HepG2 (cell line): ENCODE measurements at regions not wholly inside any gene's neighbourhood (a gene's known extent, or its start where the extent isn't known, plus 50 kb on each side); places are given as distances from the start of the nearest gene placed in this dataset.

ENCODE experiments used
- ATAC-seq: fragments of 200-7000 bp; cut with Tn5 transposase; 3 replicates; pipeline ENCODE4 v1.9.1; 2020; ENCODE audit warnings: mild to moderate bottlenecking, moderate library complexity
- BruUV-seq: library from RNA; stranded (reverse); fragments of 400-500 nt; replicated peaks from 2 replicates; lab custom pipeline; 2021; lab: Mats Ljungman, UMichigan
- CTCF ChIA-PET: fragments of 300-600 bp; formaldehyde crosslinking; extraction: SDS; loops from one replicate; lab custom pipeline; 2021; ENCODE audit warnings: low total read pairs, inconsistent platforms, low intra/inter-chr PET ratio; lab: Yijun Ruan, JAX
- POLR2A ChIA-PET: fragments of 350-600 bp; sonication (Branson Sonifier 250); formaldehyde crosslinking; loops from one replicate; lab custom pipeline; 2020; ENCODE audit warnings: antibody characterized with exemption, inconsistent platforms; lab: Yijun Ruan, JAX
- DNase-seq: peaks from one replicate; pipeline ENCODE4 v3.0.0-alpha.2; 2015; ENCODE audit warnings: low spot score
- FAIRE-seq: peaks from 3 replicates; lab custom pipeline; 2011; peaks lifted over from hg19 to GRCh38; lab: Jason Lieb, UNC
- H2AFZ ChIP-seq: one replicate; pipeline ENCODE4 v1.6.1; 2011; ENCODE audit warnings: low read length, inconsistent platforms
- H3K27ac ChIP-seq: fragments of 300-600 bp; 3 replicates; pipeline ENCODE4 v1.8.0; 2011; ENCODE audit warnings: mixed run types, mild to moderate bottlenecking, mixed read lengths, low read length, inconsistent platforms; ENCODE audit not compliant: insufficient read depth; ENCODE audit errors: extremely low read length
- H3K27me3 ChIP-seq, 2 experiments: fragments of 200-600 bp in 1 of 2; 2 replicates in 1 of 2; 3 replicates in 1 of 2; pipeline versions ENCODE4 v1.6.0 to v1.8.0; 2011; ENCODE audit warnings: low read length in 2 of 2, mild to moderate bottlenecking in 2 of 2, moderate library complexity in 2 of 2, inconsistent platforms in 1 of 2; ENCODE audit not compliant: insufficient read depth in 2 of 2, control insufficient read depth in 1 of 2
- H3K36me3 ChIP-seq, 2 experiments: fragments of 200-600 bp in 1 of 2; replicated peaks in 1 of 2; 2 replicates in 1 of 2; 3 replicates in 1 of 2; pipeline versions ENCODE4 v1.5.1 to v1.8.0; 2011; ENCODE audit warnings: low read length in 2 of 2, inconsistent platforms in 1 of 2; ENCODE audit not compliant: insufficient read depth in 2 of 2, control insufficient read depth in 1 of 2
- H3K4me1 ChIP-seq: 2 replicates; pipeline ENCODE4 v1.5.1; 2012; ENCODE audit warnings: low read length, inconsistent platforms; ENCODE audit not compliant: insufficient read depth
- H3K4me2 ChIP-seq: 2 replicates; pipeline ENCODE4 v1.6.0; 2011; ENCODE audit warnings: low read depth, low read length, inconsistent platforms
- H3K4me3 ChIP-seq, 3 experiments: fragments of 200-600 bp in 1 of 3; sonication (generic), shearing (Covaris generic) in 1 of 3; replicated peaks in 1 of 3; 2 replicates each; pipeline ENCODE4 v1.5.1; 2011 to 2016; ENCODE audit warnings: low read length in 3 of 3, inconsistent platforms in 2 of 3, low read depth in 2 of 3, mild to moderate bottlenecking in 2 of 3, control low read depth in 1 of 3, mixed read lengths in 1 of 3; ENCODE audit not compliant: insufficient read depth in 1 of 3
- H3K79me2 ChIP-seq: one replicate; pipeline ENCODE4 v1.6.1; 2011; ENCODE audit warnings: low read length, inconsistent platforms; ENCODE audit not compliant: insufficient read depth
- H3K9ac ChIP-seq: 2 replicates; pipeline ENCODE4 v1.6.0; 2011; ENCODE audit warnings: mild to moderate bottlenecking, low read depth, low read length, inconsistent platforms; ENCODE audit not compliant: insufficient read depth
- H3K9me3 ChIP-seq: 2 replicates; pipeline ENCODE4 v1.5.1; 2012; ENCODE audit warnings: mild to moderate bottlenecking, low read length
- H4K20me1 ChIP-seq: 2 replicates; pipeline ENCODE4 v1.6.0; 2011; ENCODE audit warnings: inconsistent platforms, mild to moderate bottlenecking, low read length, moderate library complexity; ENCODE audit not compliant: insufficient read depth
- ELF3 ChIP-seq: IDR thresholded peaks from 2 replicates; pipeline ENCODE4 v1.6.1; 2016; ENCODE audit warnings: missing genetic modification reagents, missing compliant biosample characterization
- ESRRA ChIP-seq: sonication (generic); formaldehyde crosslinking; IDR thresholded peaks from 2 replicates; pipeline ENCODE4 v1.5.1; 2020; ENCODE audit warnings: mild to moderate bottlenecking, low read depth, missing genetic modification reagents
- HES4 ChIP-seq: sonication (generic); formaldehyde crosslinking; IDR thresholded peaks from 2 replicates; pipeline ENCODE4 v1.9.0; 2021; ENCODE audit warnings: mild to moderate bottlenecking, missing genetic modification reagents, borderline replicate concordance
- HNF4A ChIP-seq: sonication (generic); formaldehyde crosslinking; IDR thresholded peaks from 2 replicates; pipeline ENCODE4 v1.4.0; 2020; ENCODE audit warnings: missing genetic modification reagents
- HNF4G ChIP-seq, 2 experiments: sonication (generic) in 1 of 2; formaldehyde crosslinking in 1 of 2; IDR thresholded peaks; 2 replicates each; pipeline versions ENCODE4 v1.4.0 to v1.6.1; 2011 to 2020; ENCODE audit warnings: borderline replicate concordance in 2 of 2, low read depth in 2 of 2, mild to moderate bottlenecking in 2 of 2, low read length in 1 of 2, missing genetic modification reagents in 1 of 2, moderate library complexity in 1 of 2
- HNRNPK ChIP-seq: fragments of 200-400 bp; formaldehyde crosslinking; IDR thresholded peaks from 2 replicates; pipeline ENCODE4 v1.6.1; 2018; ENCODE audit warnings: low read length, low read depth, moderate library complexity, mild to moderate bottlenecking; ENCODE audit not compliant: poor library complexity, severe bottlenecking
- KDM5B ChIP-seq: sonication (generic); formaldehyde crosslinking; IDR thresholded peaks from 2 replicates; pipeline ENCODE4 v1.4.0; 2020; ENCODE audit warnings: missing genetic modification reagents, mild to moderate bottlenecking, borderline replicate concordance
- KMT2B ChIP-seq: IDR thresholded peaks from 2 replicates; pipeline ENCODE4 v1.6.1; 2016; ENCODE audit warnings: missing genetic modification reagents, missing compliant biosample characterization
- MYC ChIP-seq: sonication (generic); formaldehyde crosslinking; IDR thresholded peaks from 2 replicates; pipeline ENCODE4 v1.9.0; 2021; ENCODE audit warnings: missing genetic modification reagents, borderline replicate concordance
- NRL ChIP-seq: sonication (generic); formaldehyde crosslinking; IDR thresholded peaks from 2 replicates; pipeline ENCODE4 v1.5.0; 2020; ENCODE audit warnings: missing genetic modification reagents, mild to moderate bottlenecking, moderate library complexity, borderline replicate concordance
- PAXIP1 ChIP-seq: sonication (generic); formaldehyde crosslinking; conservative IDR thresholded peaks from 2 replicates; pipeline ENCODE4 v1.4.0; 2020; ENCODE audit warnings: mild to moderate bottlenecking, missing genetic modification reagents, moderate library complexity
- PPARG ChIP-seq: conservative IDR thresholded peaks from 2 replicates; pipeline ENCODE4 v1.6.1; 2016; ENCODE audit warnings: missing biosample characterization, missing genetic modification reagents
- RARA ChIP-seq: IDR thresholded peaks from 2 replicates; pipeline ENCODE4 v1.6.1; 2016; ENCODE audit warnings: missing genetic modification reagents, missing compliant biosample characterization
- RFX3 ChIP-seq: IDR thresholded peaks from 2 replicates; pipeline ENCODE4 v1.6.1; 2016; ENCODE audit warnings: missing biosample characterization, missing genetic modification reagents
- RXRB ChIP-seq: IDR thresholded peaks from 2 replicates; pipeline ENCODE4 v1.6.1; 2016; ENCODE audit warnings: borderline replicate concordance, missing genetic modification reagents, missing compliant biosample characterization
- SMC3 ChIP-seq: IDR thresholded peaks from 2 replicates; pipeline ENCODE4 v1.6.1; 2011; ENCODE audit warnings: low read length, improper control_type of control experiment
- STAG1 ChIP-seq: sonication (generic); formaldehyde crosslinking; IDR thresholded peaks from 2 replicates; pipeline ENCODE4 v1.4.0; 2020; ENCODE audit warnings: missing genetic modification reagents
- TCF12 ChIP-seq, 2 experiments: fragments of 450-650 bp in 1 of 2; sonication (generic) in 1 of 2; formaldehyde crosslinking in 1 of 2; IDR thresholded peaks; 2 replicates each; pipeline versions ENCODE4 v1.6.1 to v1.8.0; 2017 to 2022; ENCODE audit warnings: antibody characterized with exemption in 1 of 2, mild to moderate bottlenecking in 1 of 2, missing genetic modification reagents in 1 of 2, moderate library complexity in 1 of 2
- XRCC5 ChIP-seq: fragments of 200-400 bp; formaldehyde crosslinking; optimal IDR thresholded peaks from 2 replicates; pipeline ENCODE3; 2017; ENCODE audit warnings: mild to moderate bottlenecking, low read length
- ZNF468 ChIP-seq: sonication (generic); formaldehyde crosslinking; IDR thresholded peaks from 2 replicates; pipeline ENCODE4 v1.8.0; 2022; ENCODE audit warnings: mild to moderate bottlenecking, moderate library complexity, missing genetic modification reagents
- ZNF530 ChIP-seq: sonication (generic); formaldehyde crosslinking; IDR thresholded peaks from 2 replicates; pipeline ENCODE4 v1.5.0; 2020; ENCODE audit warnings: low read depth, mild to moderate bottlenecking, missing genetic modification reagents
- ZNF775 ChIP-seq: sonication (generic); formaldehyde crosslinking; IDR thresholded peaks from 2 replicates; pipeline ENCODE4 v1.4.0; 2020; ENCODE audit warnings: missing genetic modification reagents, mild to moderate bottlenecking, moderate library complexity, borderline replicate concordance
- WGBS: methylation state at CpG from one replicate; pipeline ENCODE4 v1.1.6; 2017; ENCODE audit warnings: low lambda C conversion rate; 5-methylcytosine and 5-hydroxymethylcytosine counted together
- in situ Hi-C: cut with HindIII; loops from 2 replicates; pipeline ENCODE4 v1.10.0; 2017; ENCODE audit warnings: low pct_unique_long_range_greater_than_20kb; ENCODE audit not compliant: extremely low pct_ligation_motif_present
- intact Hi-C: fragments of 100-400 bp; cut with micrococcal nuclease; formaldehyde crosslinking; loops from one replicate; pipeline ENCODE4 v1.10.0; 2022; ENCODE audit not compliant: unreplicated experiment

- no TSS peak for BruUV-seq
- FAIRE-seq (peak; percentile 42), DNase-seq (peak; percentile 61), ATAC-seq (peak; percentile 94)
- POLR2A ChIA-PET: no interaction called here
- no peak overlapping the region for H3K4me3 ChIP-seq
- no peak overlapping the region for H3K9ac ChIP-seq
- H2AFZ ChIP-seq: no peak overlapping the region
- H3K9me3 ChIP-seq: no peaks in the 10 kb centered on the region
- 1% methylated on average over 2 of the region's 2 CpGs for WGBS
- H3K36me3 ChIP-seq: no peaks in the 10 kb centered on the region
- no peak overlapping the region for H3K27ac ChIP-seq
- in situ Hi-C loops: no loop called here
- peak overlapping the region; percentile 62 for H3K4me2 ChIP-seq
- H3K79me2 ChIP-seq: no peaks in the 10 kb centered on the region
- no peaks in the 10 kb centered on the region for H4K20me1 ChIP-seq
- H3K27me3 ChIP-seq: no peaks in the 10 kb centered on the region
- CTCF ChIA-PET: no interaction called here
- intact Hi-C loops: loop anchor here (1.0 to 10.0 kb wide), 4 partner anchors 287 to 727 kb away; no protein-coding TSS in a partner anchor
- peaks cover 25% of the 10 kb centered on the region for H3K4me1 ChIP-seq
- TF ChIP-seq HNF4G (IDR thresholded peaks at IDR 0.05; ENCODE audit: borderline replicate concordance, low read depth, low read length) (peak; percentile 11; the same call in 1 of the 2 replicates), HNF4G (CRISPR knock-in tag; IDR thresholded peaks at IDR 0.05; ENCODE audit: borderline replicate concordance, low read depth) (no peak), RARA (CRISPR knock-in tag) (peak; percentile 82), ZNF775 (no peak), PAXIP1 (CRISPR knock-in tag) (no peak), ZNF468 (CRISPR knock-in tag) (no peak), KDM5B (CRISPR knock-in tag) (no peak), PPARG (CRISPR knock-in tag) (0 out of 2 replicates have a peak, but pooled peaks have one; percentile 31), KMT2B (CRISPR knock-in tag) (no peak), RXRB (0 out of 2 replicates have a peak, but pooled peaks have one; percentile 16), NRL (no peak), RFX3 (CRISPR knock-in tag) (no peak), XRCC5 (no peak), HES4 (CRISPR knock-in tag) (no peak), HNRNPK (no peak), ELF3 (CRISPR knock-in tag) (0 out of 2 replicates have a peak, but pooled peaks have one; percentile 20), ZNF530 (CRISPR knock-in tag) (no peak), MYC (CRISPR knock-in tag) (no peak), SMC3 (peak; percentile 48; the same call in 1 of the 2 replicates), TCF12 (IDR thresholded peaks at IDR 0.05) (no peak), TCF12 (CRISPR knock-in tag; IDR thresholded peaks at IDR 0.05) (no peak), HNF4A (CRISPR knock-in tag) (peak; percentile 35; the same call in 1 of the 2 replicates), STAG1 (CRISPR knock-in tag) (peak; percentile 86), ESRRA (CRISPR knock-in tag) (no peak)
These were observed 281.5 kb upstream of the PHYHIPL start for GRCh38 chr10:58894929-58895328.
